Transverse colon (tissue), 4 donors: ENCODE measurements at regions not wholly inside any gene's neighbourhood (a gene's known extent, or its start where the extent isn't known, plus 50 kb on each side); places are given as distances from the start of the nearest gene placed in this dataset.

Experiments used
- POLR2A ChIP-seq: fragments of 450-650 bp; IDR thresholded peaks from one replicate; pipeline ENCODE4 v1.6.1; 2016; ENCODE audit warnings: antibody characterized with exemption, mild to moderate bottlenecking, moderate library complexity
- POLR2AphosphoS5 ChIP-seq, 3 donors: sonication (generic); formaldehyde crosslinking; IDR thresholded peaks; one replicate each; pipeline ENCODE4 v1.6.1; 2016; ENCODE audit warnings: antibody characterized with exemption in 3 of 3
- TF ChIP-seq, protein P1 (sequence below), 5 experiments: fragments of 200-600 bp in 3 of 5; fragments of 450-650 bp in 2 of 5; sonication (generic) in 3 of 5; IDR thresholded peaks; 1 replicate in 2 of 5; 2 replicates in 3 of 5; pipeline ENCODE4 v1.5.1; 2016 to 2017; ENCODE audit warnings: antibody characterized with exemption in 5 of 5, inconsistent platforms in 3 of 5, mild to moderate bottlenecking in 2 of 5, moderate library complexity in 1 of 5

DNA sequence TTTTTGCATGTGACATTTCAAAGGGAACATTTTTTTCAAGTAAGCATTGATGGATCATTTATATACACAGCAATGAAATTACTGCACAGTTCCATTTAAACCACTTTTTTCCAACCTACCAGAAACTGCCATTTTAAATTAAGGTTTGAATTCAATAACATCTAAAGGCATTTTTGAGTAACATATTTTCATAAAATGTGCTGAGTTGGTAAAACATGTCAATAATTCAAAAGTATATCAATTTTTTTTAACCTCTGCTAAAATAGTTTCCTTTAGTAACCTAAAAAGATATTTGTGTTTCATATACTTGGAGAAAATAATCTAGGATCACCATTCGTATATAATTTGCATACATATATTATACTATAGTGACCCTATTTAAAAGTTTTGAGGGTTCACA, 355.1 kb upstream of the KCNMB2 start:
- TF ChIP-seq, protein P1, sequence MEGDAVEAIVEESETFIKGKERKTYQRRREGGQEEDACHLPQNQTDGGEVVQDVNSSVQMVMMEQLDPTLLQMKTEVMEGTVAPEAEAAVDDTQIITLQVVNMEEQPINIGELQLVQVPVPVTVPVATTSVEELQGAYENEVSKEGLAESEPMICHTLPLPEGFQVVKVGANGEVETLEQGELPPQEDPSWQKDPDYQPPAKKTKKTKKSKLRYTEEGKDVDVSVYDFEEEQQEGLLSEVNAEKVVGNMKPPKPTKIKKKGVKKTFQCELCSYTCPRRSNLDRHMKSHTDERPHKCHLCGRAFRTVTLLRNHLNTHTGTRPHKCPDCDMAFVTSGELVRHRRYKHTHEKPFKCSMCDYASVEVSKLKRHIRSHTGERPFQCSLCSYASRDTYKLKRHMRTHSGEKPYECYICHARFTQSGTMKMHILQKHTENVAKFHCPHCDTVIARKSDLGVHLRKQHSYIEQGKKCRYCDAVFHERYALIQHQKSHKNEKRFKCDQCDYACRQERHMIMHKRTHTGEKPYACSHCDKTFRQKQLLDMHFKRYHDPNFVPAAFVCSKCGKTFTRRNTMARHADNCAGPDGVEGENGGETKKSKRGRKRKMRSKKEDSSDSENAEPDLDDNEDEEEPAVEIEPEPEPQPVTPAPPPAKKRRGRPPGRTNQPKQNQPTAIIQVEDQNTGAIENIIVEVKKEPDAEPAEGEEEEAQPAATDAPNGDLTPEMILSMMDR (IDR thresholded peaks at IDR 0.05), result no peak
- TF ChIP-seq POLR2AphosphoS5 (IDR thresholded peaks at IDR 0.05), result no peak
- no peak for TF ChIP-seq POLR2A
